ENCODE measurements at regions not wholly inside any gene's neighbourhood (a gene's known extent, or its start where the extent isn't known, plus 50 kb on each side); places are given as distances from the start of the nearest gene placed in this dataset.

- Histone ChIP-seq H2AFZ (ENCODE audit: low read depth, low read length) (no peak overlapping the region), H3K9me2 (ENCODE audit: insufficient read depth, low read length) (no peaks in the 10 kb centered on the region), H3K4me2 (ENCODE audit: low read length) (no peak overlapping the region), H3F3A (ENCODE audit: insufficient read depth, low read length, poor library complexity, severe bottlenecking) (no peaks in the 10 kb centered on the region), H3K27ac (ENCODE audit: low read length) (no peak overlapping the region), H3K27me3 (ENCODE audit: insufficient read depth, low read depth, low read length) (peaks cover 96% of the 10 kb centered on the region), H3K9ac (ENCODE audit: low read length) (no peak overlapping the region), H3K36me3 (ENCODE audit: insufficient read depth, low read length) (no peaks in the 10 kb centered on the region), H3K4me3 (ENCODE audit: low read length) (peak overlapping the region; percentile 64), H4K20me1 (ENCODE audit: insufficient read depth) (no peaks in the 10 kb centered on the region), H3K79me2 (replicated peaks; ENCODE audit: insufficient read depth, low read length) (no peaks in the 10 kb centered on the region), H3K9me3 (ENCODE audit: low read length) (no peaks in the 10 kb centered on the region)
- no peak for TF ChIP-seq MXI1 (conservative IDR thresholded peaks at IDR 0.05; ENCODE audit: poor library complexity, severe bottlenecking)
- no peak for TF ChIP-seq EZH2 (IDR thresholded peaks at IDR 0.05; ENCODE audit: borderline replicate concordance, insufficient read depth, low read length, poor library complexity, severe bottlenecking)
- TF ChIP-seq POLR2AphosphoS5 (IDR thresholded peaks at IDR 0.05): peak; percentile 7
- TF ChIP-seq, protein P1, sequence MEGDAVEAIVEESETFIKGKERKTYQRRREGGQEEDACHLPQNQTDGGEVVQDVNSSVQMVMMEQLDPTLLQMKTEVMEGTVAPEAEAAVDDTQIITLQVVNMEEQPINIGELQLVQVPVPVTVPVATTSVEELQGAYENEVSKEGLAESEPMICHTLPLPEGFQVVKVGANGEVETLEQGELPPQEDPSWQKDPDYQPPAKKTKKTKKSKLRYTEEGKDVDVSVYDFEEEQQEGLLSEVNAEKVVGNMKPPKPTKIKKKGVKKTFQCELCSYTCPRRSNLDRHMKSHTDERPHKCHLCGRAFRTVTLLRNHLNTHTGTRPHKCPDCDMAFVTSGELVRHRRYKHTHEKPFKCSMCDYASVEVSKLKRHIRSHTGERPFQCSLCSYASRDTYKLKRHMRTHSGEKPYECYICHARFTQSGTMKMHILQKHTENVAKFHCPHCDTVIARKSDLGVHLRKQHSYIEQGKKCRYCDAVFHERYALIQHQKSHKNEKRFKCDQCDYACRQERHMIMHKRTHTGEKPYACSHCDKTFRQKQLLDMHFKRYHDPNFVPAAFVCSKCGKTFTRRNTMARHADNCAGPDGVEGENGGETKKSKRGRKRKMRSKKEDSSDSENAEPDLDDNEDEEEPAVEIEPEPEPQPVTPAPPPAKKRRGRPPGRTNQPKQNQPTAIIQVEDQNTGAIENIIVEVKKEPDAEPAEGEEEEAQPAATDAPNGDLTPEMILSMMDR (IDR thresholded peaks at IDR 0.05; ENCODE audit: poor library complexity, severe bottlenecking): no peak
- TF ChIP-seq REST (IDR thresholded peaks at IDR 0.05; ENCODE audit: borderline replicate concordance): no peak
- no peak for TF ChIP-seq SMC3 (conservative IDR thresholded peaks at IDR 0.05; ENCODE audit: poor library complexity)
- no peak for TF ChIP-seq EP300 (conservative IDR thresholded peaks at IDR 0.05; ENCODE audit: poor library complexity, severe bottlenecking)
- no peak for TF ChIP-seq TAF1 (IDR thresholded peaks at IDR 0.05; ENCODE audit: low read depth)
Observed at GRCh38 chr20:56924292-56925081, 295.4 kb downstream of the TFAP2C start.

GRCh38 chr20:56925082-56925830 is 296.1 kb downstream of the TFAP2C start:
- no peaks in the 10 kb centered on the region for H3K36me3 ChIP-seq (ENCODE audit: insufficient read depth, low read length)
- H3K79me2 ChIP-seq (replicated peaks; ENCODE audit: insufficient read depth, low read length): no peaks in the 10 kb centered on the region
- H3K27ac ChIP-seq (ENCODE audit: low read length): no peak overlapping the region
- H4K20me1 ChIP-seq (ENCODE audit: insufficient read depth): no peaks in the 10 kb centered on the region
- no peak for TF ChIP-seq POLR2AphosphoS5 (IDR thresholded peaks at IDR 0.05)
- TF ChIP-seq MXI1 (conservative IDR thresholded peaks at IDR 0.05; ENCODE audit: poor library complexity, severe bottlenecking): no peak
- peak; percentile 89 for TF ChIP-seq EZH2 (IDR thresholded peaks at IDR 0.05; ENCODE audit: borderline replicate concordance, insufficient read depth, low read length, poor library complexity, severe bottlenecking)
- H3K9me3 ChIP-seq (ENCODE audit: low read length): no peaks in the 10 kb centered on the region
- H3K4me3 ChIP-seq (ENCODE audit: low read length): peak overlapping the region; percentile 64
- no peaks in the 10 kb centered on the region for H3F3A ChIP-seq (ENCODE audit: insufficient read depth, low read length, poor library complexity, severe bottlenecking)
- H2AFZ ChIP-seq (ENCODE audit: low read depth, low read length): no peak overlapping the region
- peaks cover 100% of the 10 kb centered on the region for H3K27me3 ChIP-seq (ENCODE audit: insufficient read depth, low read depth, low read length)
- peak overlapping the region; percentile 83 for H3K4me2 ChIP-seq (ENCODE audit: low read length)
- H3K9me2 ChIP-seq (ENCODE audit: insufficient read depth, low read length): no peaks in the 10 kb centered on the region
- peak overlapping the region; percentile 19 for H3K9ac ChIP-seq (ENCODE audit: low read length)
